Muscle of back (tissue), 3 donors: ENCODE measurements at regions not wholly inside any gene's neighbourhood (a gene's known extent, or its start where the extent isn't known, plus 50 kb on each side); places are given as distances from the start of the nearest gene placed in this dataset.
A peak's percentile ranks its signal among the peaks of the same experiment; 100 is the strongest.

ENCODE experiments used
- DNase-seq, 3 donors: peaks; one replicate each; pipeline versions ENCODE4 v3.0.0 to v3.0.0-alpha.2; 2013

GRCh38 chr13:67803118-67803517, 573.0 kb upstream of the PCDH9 start:
- DNase-seq, result no peak

GRCh38 chr13:67792151-67792676, 562.1 kb upstream of the PCDH9 start:
- peak in 2 of 3 donors; percentile 20 to 38 for DNase-seq

GRCh38 chr13:67791047-67791446, 560.9 kb upstream of the PCDH9 start:
- no peak for DNase-seq

- DNase-seq, result no peak
Measured at GRCh38 chr13:67776151-67776550, 546.0 kb upstream of the PCDH9 start.

- DNase-seq, result no peak
Measured at GRCh38 chr13:67775359-67775758, 545.2 kb upstream of the PCDH9 start.

GRCh38 chr13:67772807-67773453, 542.8 kb upstream of the PCDH9 start:
- DNase-seq, result no peak

GRCh38 chr13:67771106-67771505, 541.0 kb upstream of the PCDH9 start:
- DNase-seq, result no peak

- no peak for DNase-seq
Measured at GRCh38 chr13:67769987-67770341, 539.8 kb upstream of the PCDH9 start.

GRCh38 chr13:67769063-67769986, 539.2 kb upstream of the PCDH9 start:
- no peak for DNase-seq

GRCh38 chr13:67763984-67764383, 533.8 kb upstream of the PCDH9 start:
- no peak for DNase-seq

GRCh38 chr13:67763384-67763783, 533.2 kb upstream of the PCDH9 start:
- no peak for DNase-seq

GRCh38 chr13:67758975-67759374, 528.8 kb upstream of the PCDH9 start:
- DNase-seq, result no peak

- no peak for DNase-seq
Measured at GRCh38 chr13:67754012-67754411, 523.9 kb upstream of the PCDH9 start.

GRCh38 chr13:67752759-67753158, 522.6 kb upstream of the PCDH9 start:
- DNase-seq, result no peak

- no peak for DNase-seq
Measured at GRCh38 chr13:67742478-67742877, 512.3 kb upstream of the PCDH9 start.

GRCh38 chr13:67740871-67741535, 510.9 kb upstream of the PCDH9 start:
- no peak for DNase-seq

GRCh38 chr13:67736646-67737420, 506.7 kb upstream of the PCDH9 start:
- DNase-seq, result peak; percentile 51 to 90 (median 78)

- no peak for DNase-seq
Measured at GRCh38 chr13:67735651-67736050, 505.5 kb upstream of the PCDH9 start.

- DNase-seq, result peak in 1 of 3 donors; percentile 22
Measured at GRCh38 chr13:67726979-67727378, 496.8 kb upstream of the PCDH9 start.

GRCh38 chr13:67725999-67726398, 495.9 kb upstream of the PCDH9 start:
- no peak for DNase-seq

- DNase-seq, result no peak
Measured at GRCh38 chr13:67713571-67713970, 483.4 kb upstream of the PCDH9 start.

GRCh38 chr13:67696775-67697174, 466.6 kb upstream of the PCDH9 start:
- DNase-seq, result no peak
